GM19438 (cell line): ENCODE measurements at regions not wholly inside any gene's neighbourhood (a gene's known extent, or its start where the extent isn't known, plus 50 kb on each side); places are given as distances from the start of the nearest gene placed in this dataset.

Experiments
- ATAC-seq: cut with Tn5 transposase; IDR thresholded peaks from one replicate; pipeline ENCODE4 v1.9.1; 2021; ENCODE audit warnings: low read depth; ENCODE audit not compliant: unreplicated experiment

DNA sequence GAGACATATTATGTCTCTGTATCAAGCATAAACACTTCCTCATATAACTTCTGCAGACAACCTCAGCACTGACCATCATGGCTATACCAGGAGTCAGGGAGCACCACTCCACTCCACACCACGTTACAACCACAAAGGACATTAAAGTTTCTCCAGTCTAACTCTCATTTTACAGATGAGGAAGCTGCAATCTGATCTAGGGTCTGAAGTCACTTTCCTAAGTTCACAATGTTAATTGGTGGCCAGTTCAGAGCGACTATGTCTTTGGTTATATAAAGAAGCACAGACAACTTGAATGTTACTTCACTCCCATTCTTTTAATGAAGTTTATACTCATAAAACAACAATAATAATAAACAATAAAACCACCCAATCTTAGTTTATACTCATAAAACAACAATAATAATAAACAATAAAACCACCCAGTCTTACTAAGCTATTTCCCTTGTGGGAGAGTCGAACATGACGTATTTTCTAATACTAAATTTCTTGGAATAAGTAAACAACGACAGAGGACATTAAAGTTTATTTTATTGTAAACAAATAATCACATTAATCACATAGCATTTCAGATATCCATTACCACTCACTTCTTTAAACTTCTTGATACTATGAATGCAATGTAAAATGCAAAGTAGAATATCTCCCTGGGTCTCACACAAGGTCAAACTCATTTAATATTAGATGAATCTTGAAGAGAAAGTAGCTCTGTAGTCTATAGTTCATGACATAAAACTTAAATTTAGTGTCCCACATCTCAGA lies 72.4 kb upstream of the SSTR1 start:
- ATAC-seq: no peak

DNA sequence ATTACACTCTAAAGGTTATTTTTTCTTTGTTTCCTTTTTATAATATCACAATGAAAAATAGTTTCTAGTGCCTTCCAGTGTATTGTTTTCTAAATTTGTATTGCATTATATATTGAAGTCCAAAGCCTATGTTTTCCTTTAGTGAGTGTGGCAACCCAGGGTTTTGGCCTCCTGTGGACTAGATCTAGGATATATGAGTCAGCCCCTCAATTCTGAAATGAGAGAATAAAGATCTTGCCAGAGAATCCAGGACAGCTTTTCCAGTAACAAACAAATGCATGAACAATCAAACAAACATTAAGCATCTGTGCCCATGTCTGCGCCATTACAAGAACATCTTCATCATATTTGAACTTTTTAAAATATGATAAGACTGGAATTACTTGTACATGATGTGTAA lies 70.7 kb upstream of the SSTR1 start:
- no peak for ATAC-seq

DNA sequence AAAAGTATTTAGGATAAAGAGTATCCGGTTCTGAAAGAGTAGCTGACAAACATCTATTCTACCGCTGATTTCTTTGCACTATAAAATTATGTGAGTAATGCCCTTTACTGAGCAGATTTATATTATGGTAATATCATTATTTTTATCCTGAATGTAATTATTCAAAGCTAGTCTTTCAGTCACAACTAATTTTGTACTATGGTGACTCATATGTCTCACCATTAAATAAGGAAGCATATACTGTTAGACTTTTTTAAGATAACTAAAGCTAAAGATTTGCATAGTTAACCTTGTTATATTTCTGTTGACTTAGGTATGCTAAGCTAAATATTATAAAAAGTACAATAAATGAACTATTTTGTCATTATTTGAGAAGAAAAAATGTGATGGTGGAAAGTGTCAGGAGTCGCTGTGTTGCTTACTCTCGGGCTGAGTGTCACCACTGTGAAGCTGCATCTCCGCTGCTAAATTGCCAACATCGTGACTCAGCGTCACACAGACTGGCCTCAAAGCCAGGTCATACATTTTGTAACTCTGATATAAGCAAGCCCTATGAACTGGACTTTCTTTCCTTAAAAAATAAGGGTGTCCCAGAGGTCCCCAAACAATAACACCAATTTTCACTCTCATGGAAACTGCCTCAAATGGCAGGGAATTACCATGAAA lies 69.1 kb upstream of the SSTR1 start:
- ATAC-seq: peak; percentile 69

DNA sequence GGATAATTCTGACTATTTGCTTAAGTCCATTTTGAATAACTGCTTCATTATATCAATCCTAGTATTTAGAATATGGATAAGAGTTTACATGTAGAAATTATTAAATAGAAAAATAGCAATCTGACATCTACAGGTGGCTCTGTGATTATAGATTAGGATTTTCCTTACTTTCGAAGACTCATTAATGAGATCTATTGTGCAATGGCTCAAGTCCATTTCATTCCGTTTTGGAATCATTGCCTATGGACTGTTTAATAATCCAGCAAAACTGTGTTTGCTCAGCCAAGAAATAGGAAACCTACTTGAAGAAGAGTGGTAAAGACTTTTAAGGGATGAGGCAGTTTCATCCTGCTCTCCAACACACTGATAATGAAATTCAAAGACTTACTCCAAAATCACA lies 67.8 kb upstream of the SSTR1 start:
- ATAC-seq: no peak

DNA sequence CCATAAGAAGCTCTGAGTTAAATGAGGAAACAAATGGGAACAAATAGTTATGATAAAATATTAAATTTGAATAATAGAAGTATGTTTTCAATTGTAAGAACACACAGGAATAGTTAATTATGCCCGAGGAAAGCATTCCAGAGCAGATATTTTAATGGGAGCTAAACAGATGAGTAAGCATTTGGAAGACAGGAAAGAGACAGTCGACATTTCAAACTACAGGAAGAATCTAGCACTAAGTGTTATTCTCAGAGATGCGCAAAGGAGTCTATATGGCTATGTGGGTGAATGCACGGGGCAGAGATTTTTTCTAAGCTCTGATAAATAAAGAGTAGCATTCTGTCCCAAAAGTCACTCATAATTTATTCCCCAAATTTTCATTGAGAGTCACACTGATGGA lies 64.5 kb upstream of the SSTR1 start:
- no peak for ATAC-seq

DNA sequence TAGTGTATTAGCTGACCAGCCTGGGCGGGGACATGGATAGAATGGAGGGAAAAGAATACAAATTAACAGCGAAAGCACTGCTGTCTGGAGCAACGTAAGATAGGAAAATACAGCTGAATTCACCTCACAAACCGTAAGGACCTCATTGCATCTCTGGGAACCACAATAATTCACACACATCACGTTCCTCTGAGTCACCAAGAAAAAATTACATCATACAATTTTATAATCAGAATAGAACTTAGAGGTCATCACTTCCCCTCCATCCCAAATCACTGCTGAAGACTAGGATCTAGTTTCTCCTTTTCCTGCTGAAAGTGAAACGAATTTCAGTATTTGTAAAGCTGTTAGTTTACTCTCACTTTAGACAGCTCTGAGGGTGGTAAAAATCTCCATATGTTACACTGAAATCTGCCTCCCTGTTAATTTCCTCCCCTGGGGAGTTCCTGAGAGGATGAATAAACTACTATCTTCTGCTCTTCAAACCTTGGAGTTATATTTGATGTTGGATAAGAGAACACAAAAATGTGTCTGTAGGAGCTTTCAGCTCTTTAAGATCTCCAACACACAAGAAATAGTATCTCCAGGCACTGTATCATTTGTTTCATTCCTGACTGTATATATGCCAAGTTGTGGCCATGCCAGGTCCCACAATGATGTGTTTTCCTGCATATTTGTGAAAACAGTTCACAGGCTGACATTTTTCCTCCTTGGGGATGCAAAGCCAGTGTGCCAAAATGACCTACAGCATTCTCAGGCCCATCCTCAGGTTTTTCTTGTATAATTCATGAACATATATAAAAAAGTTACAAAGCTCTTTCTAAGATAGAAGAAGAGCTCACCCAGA lies 63.8 kb upstream of the SSTR1 start:
- ATAC-seq: no peak

DNA sequence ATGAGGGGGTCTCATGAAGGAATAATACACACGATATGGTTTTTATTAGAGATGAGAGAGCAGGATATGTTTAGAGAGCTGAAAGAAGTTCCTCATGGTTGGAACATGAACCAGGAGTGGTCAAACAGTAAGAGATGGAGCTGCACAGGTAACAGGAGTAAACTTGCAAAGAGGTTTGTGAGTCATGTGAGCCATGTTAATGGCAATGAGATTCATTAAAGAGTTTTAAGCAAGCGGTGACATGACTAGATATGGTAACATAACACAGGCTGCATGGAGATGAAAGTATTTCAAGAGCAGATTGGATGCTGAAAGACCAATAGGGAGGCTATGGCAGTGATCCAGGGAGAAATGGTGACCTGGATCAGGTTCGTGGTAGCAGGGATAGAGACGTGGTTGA lies 62.6 kb upstream of the SSTR1 start:
- ATAC-seq: no peak

DNA sequence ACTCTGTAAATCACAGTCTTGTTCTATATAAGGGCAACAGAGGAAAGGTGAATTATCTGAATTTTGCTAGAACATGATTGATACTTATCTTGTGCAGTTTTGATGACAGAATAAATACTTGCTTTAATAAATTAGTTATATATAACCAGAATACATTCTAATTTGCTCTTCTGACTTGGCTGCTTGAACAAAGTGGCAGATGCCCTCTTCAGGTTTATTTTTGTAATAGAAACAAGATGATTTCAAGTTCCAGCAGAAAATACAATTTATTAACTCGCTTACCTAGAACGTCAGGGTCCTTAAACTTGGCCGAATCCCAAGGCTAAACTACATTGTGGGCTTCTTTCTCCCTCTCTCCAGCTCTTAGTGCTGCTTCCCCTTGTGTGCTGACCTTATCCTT lies 57.6 kb upstream of the SSTR1 start:
- no peak for ATAC-seq
